Fibroblast of lung (primary cell): ENCODE measurements at regions not wholly inside any gene's neighbourhood (a gene's known extent, or its start where the extent isn't known, plus 50 kb on each side); places are given as distances from the start of the nearest gene placed in this dataset.

Experiments used
- CTCF ChIP-seq, 2 donors: IDR thresholded peaks in 1 of 2; conservative IDR thresholded peaks in 1 of 2; 1 replicate in 1 of 2; 2 replicates in 1 of 2; pipeline ENCODE4 v1.5.1; 2011 to 2012; ENCODE audit warnings: low read length in 2 of 2, control low read depth in 1 of 2, inconsistent platforms in 1 of 2, low read depth in 1 of 2, mild to moderate bottlenecking in 1 of 2
- EZH2 ChIP-seq: IDR thresholded peaks from 2 replicates; pipeline ENCODE4 v1.5.1; 2012; ENCODE audit warnings: low read length, control low read depth, mild to moderate bottlenecking; ENCODE audit errors: missing control alignments

GRCh38 chr7:106514881-106515280 lies 146.1 kb downstream of the CCDC71L start:
- TF ChIP-seq CTCF (conservative IDR thresholded peaks at IDR 0.05 in 1 of 2, IDR thresholded peaks at IDR 0.05 in 1 of 2; ENCODE audit: low read depth in 1 of 2, low read length in 2 of 2) (no peak), EZH2 (no peak)
